ENCODE measurements at regions not wholly inside any gene's neighbourhood (a gene's known extent, or its start where the extent isn't known, plus 50 kb on each side); places are given as distances from the start of the nearest gene placed in this dataset.

- TF ChIP-seq CTCF (conservative IDR thresholded peaks at IDR 0.05; ENCODE audit: low read depth, low read length), result no peak
- TF ChIP-seq EZH2 (IDR thresholded peaks at IDR 0.05; ENCODE audit: borderline replicate concordance, low read depth, low read length, poor library complexity, severe bottlenecking), result no peak
These were observed 291.7 kb upstream of the CNTN3 start for GRCh38 chr3:74906181-74906580.

Data from A673 (cell line).